Ovary (tissue), 3 donors: ENCODE measurements at regions not wholly inside any gene's neighbourhood (a gene's known extent, or its start where the extent isn't known, plus 50 kb on each side); places are given as distances from the start of the nearest gene placed in this dataset.

Experiments
- CTCF ChIP-seq, 3 donors: fragments of 450-650 bp in 2 of 3; fragments of 200-600 bp in 1 of 3; IDR thresholded peaks; one replicate each; pipeline versions ENCODE4 v1.5.1 to v1.8.0; 2016 to 2022; ENCODE audit warnings: antibody characterized with exemption in 3 of 3, mild to moderate bottlenecking in 1 of 3
- EP300 ChIP-seq: sonication (generic); formaldehyde crosslinking; IDR thresholded peaks from one replicate; pipeline ENCODE4 v1.6.1; 2017; ENCODE audit warnings: antibody characterized with exemption
- POLR2A ChIP-seq: fragments of 450-650 bp; IDR thresholded peaks from one replicate; pipeline ENCODE4 v1.6.1; 2017; ENCODE audit warnings: antibody characterized with exemption, mild to moderate bottlenecking, moderate library complexity
- donor health status: DM: no; HTN: no; CAD: no.

DNA sequence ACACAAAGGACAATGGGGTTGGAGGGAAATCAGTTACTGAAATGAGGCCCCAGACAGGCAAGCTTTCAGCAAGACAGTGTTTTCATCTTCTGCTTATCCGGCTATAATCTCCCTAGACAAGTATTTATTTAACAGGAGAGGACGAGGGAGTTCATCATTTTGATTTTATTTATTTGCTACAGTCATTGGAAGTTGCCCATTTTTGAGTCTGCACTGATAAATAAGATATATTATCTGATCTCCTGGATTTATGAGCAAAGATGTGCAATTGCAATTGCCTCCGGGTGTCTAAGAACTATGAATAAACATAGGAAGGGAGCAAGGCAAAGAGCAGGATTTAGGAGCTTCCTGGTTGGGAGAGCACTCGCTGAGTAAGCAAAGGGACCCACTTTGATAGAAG lies 263.2 kb upstream of the EDA2R start:
- TF ChIP-seq CTCF (IDR thresholded peaks at IDR 0.05) (no peak), POLR2A (no peak), EP300 (no peak)
